ENCODE measurements at regions not wholly inside any gene's neighbourhood (a gene's known extent, or its start where the extent isn't known, plus 50 kb on each side); places are given as distances from the start of the nearest gene placed in this dataset.

- DNase-seq: no peak
Measured at GRCh38 chr2:219692521-219692920, 65.1 kb downstream of the SLC4A3 start.

DNA sequence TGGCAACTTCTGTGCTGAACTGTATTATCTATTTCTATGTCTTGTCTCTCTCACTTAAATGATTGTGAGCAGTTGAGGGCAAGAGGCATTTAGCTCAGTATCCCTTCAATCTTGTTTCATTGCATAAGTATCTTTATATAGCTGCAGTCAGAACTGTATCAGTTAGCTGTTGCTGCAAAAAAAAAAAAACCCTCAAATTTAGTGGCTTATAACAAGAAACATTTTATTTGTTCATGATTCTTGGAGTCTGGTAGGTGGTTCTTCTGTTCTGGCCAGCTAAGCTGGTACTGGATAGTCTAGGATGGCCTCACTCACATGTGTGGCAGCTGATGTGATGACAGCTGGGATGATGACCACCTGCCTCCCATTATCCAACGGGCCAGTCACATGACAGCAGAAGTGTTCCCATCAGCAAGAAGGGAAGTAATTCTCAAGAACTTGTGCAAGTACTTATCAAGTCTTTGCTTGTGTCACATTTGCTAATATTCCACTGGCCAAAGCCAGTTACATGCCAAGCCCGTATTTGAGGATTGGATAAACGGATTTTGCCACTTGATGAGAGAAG is 67.8 kb downstream of the SLC4A3 start:
- DNase-seq: no peak

- no peak for DNase-seq
Measured at GRCh38 chr2:219697811-219698747, 70.6 kb downstream of the SLC4A3 start.

GRCh38 chr2:219698748-219699439 is 71.5 kb downstream of the SLC4A3 start:
- DNase-seq: no peak

DNA sequence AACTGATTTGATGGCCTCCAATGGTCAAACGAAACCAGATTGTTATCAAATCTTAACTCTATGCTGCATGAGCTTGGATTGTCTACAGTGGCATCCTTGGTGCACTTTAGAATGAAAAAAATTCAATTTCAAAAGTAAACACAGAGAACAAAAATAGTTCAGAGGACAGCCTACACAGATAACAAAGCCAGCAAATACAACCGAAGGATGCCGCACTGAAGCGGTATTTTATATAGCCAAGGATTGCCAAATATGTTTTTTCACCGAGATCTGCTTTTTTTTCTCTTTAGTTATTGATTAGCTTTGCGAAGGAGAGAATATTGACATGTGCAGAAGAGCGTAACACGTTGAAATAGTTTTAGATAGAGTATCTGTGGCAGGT is 72.0 kb downstream of the SLC4A3 start:
- no peak for DNase-seq

DNA sequence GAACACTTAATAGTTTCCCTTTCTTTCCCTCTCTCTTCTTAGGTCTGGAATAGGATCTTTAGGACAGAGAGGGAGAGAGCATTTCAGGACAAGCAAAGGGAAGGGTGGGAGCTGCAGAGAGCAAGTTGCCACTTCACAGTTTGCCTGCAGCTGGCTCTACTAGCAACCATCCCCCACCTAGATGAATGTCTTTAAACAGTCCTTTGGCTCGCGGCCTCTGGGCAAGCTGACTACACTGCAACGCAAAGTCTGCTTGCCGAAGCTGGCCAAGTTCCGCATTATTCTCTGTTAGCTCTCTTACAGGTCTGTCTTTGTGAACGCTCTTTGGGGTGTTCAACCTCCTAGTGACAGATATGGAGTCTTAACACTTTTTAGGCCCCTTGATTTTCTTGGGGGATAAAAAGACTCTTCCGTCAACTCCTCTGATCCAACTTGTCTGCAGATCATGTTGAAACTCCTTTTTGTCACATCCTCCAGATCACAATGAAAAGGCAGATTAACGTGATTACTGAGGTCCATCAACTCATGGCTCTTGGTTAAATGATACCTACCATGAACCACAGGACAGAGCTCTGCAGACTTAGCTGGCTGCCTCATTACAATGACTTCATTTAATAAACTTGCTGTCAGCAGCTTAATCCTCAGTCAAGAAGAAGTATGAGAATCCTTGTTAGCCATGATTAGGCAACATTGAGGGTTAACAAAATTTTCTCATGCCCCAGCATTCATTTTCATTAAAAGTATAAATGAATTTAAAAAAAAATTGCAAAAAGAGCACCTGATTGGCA is 74.6 kb downstream of the SLC4A3 start:
- DNase-seq: peak in 9 of 56 donors; percentile 5 to 48 (median 13)

GRCh38 chr2:219702796-219703545 is 75.5 kb downstream of the SLC4A3 start:
- DNase-seq: no peak

DNA sequence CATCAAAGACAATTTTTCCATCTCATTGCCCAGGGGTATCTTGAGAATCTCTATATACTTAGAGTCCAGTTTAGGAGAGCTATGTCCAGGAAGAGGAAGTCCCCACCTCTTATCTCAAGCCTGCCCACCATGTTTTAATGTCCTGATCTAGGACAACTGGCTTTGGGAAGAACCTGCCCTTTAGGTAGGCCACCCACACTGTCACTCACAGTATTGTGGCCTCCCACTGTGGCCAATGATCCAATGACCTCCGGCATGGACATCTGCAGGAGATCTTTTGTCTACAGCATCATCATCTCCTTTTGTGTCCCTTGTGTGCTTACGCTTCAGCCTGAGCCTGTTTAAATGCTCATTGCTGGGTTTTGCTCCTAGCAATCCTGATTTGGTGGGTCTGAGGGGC is 77.4 kb downstream of the SLC4A3 start:
- no peak for DNase-seq

DNA sequence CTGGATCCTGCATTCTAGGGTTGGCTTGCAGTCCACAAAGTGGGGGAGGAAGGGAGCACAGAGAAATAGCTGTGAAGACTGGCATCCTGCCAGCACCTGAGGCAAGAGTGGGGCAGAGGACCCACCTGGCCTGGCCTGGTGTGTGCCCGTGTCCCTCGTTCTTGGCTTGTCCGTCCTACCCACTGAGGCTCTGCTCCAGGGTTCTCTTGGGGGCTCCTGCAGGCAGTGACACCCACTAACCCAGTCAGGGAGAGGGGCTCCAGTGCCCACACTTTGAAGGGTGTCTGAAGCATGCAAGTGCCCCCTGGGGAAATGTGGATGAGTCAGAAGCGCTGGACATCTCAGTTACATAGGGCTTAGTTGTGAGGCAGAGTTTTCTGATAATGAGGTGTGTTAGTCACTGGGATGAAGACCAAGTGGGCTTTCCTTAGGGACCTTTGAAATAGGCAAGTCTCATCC is 79.4 kb downstream of the SLC4A3 start:
- no peak for DNase-seq

DNA sequence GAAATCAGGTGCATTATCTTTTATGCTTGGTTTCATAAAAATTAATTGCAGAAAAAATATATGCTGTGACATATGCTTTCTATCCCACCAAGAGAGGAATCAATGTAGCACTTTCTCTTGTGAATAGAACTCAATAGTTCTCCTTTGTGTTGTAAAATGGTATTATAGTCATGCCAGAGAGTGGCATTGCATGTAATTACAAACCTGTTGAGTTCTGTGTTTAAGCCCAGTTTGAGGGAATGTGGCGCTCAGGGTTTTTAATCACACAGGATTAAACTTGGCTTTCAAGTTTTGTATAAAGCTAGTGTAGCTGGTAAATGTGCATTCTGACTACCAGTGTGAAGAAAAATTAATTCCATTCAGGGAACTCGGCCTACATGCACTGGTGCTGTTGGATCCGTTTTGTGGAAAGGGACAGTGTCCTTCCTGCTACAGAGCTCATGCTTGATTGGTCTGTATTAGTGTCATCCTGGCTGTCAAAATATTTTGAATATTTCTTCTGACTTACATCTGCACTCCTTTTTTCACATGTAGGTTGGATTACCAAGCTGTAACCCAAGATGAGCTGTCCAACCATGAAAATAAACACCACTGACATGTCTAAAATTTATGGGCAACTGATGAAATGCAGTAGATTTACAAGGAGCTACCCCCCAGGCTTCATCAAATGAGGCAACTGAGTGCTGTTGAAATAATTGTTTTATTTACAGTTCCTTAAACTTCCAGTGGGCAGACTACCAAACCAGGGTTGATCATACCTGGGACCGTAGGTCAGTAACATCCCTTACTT is 80.3 kb downstream of the SLC4A3 start:
- DNase-seq: no peak

GRCh38 chr2:219709331-219709761 is 81.9 kb downstream of the SLC4A3 start:
- DNase-seq: no peak

- no peak for DNase-seq
Measured at GRCh38 chr2:219713110-219713509, 85.7 kb downstream of the SLC4A3 start.

DNA sequence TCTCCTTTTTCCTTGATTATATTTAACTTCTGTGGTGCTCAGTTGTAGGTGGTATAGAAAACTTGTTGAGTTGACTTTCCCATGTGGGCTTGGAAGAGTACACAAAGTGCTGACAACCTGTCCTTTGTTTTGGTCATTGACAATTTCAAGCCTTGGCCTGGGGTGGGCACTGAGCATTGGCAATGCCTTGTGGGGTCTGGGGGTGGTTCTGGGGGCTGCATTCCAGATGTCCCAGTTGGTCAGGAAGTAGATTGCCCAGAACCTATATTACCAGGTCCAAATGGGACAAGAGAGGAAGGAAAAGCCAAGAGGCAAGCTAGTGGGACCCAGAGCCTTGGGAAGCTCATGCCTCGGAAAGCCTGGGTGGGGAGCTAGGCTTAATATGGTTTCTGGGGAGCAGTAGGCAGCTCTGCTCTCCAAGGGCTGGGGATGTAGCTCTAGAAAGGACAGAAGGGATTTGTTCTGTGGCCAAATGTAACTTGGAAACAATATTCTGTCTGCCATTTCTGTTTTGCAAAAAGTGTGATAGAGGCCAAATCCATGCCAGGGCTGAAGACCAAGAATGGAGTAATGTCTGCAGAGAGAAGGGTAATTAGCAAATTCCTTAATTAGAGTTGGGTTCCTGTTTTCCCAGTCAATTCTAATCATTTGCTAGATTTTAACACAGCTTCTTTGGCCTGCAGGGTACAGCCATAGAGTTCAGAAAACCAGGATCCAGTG is 87.4 kb downstream of the SLC4A3 start:
- DNase-seq: no peak

DNA sequence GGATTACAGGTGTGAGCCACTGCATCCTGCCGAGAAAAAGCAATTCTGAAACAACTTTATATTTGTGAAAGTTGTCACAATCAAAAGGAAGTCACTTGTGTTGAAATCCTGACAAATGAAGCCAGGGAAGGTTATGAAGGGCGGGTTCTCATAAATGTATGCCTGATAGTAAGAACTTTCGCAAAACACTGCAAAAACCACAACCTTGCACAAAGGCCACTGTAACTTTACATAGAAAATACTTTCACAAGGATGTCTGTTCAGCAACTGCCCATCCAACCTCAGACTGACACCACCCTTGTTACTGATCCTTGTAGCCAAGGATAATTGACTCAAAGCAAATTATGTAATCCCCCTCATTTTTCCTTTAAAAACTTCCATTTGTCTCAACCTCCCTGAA is 90.6 kb downstream of the SLC4A3 start:
- no peak for DNase-seq

DNA sequence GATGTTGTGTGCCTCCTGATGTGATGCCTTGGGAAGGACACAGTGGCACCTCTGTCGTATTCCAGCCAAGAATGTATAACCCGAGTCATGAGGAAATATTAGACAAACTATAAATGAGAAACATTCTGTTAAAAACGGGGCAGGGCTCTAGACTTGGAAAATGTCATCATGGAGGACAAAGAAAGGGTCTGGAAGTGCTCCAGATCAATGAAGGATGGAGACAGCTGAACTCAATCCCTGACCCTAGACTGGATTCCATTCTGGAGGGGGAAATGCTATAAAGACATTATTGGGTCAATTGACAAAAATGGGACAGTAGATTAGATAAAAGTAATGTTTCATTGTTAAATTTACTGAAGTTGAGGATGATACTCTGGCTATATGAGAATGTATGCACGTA is 92.1 kb downstream of the SLC4A3 start:
- DNase-seq: no peak

DNA sequence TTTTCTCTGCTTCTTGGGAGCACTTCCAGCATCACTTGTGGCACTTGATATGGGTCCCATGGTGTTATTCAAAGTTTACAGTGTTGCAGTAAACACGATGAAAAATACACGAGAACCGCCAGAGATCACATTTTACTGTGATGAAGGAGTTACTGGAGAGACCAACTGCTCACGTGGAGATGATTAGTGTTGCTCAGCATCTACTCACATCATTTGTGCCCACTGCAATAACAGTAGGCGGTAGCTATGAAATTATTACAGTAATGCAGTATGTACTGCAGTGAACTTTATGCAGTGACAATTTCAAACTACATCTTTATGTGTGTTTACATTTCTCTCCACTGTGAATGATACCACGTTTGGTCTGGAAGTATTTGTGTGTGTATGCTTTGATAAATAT is 93.5 kb downstream of the SLC4A3 start:
- DNase-seq: no peak

DNA sequence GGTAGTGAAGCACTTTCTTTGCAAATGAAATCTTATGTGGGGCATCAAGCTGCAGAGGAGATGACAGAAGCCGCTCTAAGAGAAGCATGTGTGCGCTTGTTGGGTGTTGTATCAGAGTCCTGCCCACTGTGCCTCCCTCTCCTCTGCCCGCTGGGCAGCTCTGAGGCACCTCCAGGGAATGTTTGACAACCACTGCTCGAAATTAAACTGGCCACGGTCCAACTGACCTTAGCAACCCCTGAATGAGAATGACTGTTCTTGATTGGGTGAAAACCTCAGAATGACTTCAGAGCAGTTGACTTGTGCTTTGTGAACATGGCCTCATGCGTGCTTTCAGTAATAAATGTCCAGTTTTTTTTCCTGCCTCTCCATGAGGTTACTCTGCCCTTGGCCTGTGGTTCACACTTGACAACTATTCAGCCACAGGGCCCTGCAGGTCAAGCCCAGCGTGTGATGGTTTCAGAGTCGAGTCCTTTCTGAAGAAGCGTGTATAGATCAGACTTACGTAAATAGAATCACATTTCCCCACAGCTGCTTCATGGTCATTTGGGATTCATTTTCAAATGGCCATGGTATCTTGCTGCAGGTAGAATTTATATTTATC is 94.9 kb downstream of the SLC4A3 start:
- no peak for DNase-seq

DNA sequence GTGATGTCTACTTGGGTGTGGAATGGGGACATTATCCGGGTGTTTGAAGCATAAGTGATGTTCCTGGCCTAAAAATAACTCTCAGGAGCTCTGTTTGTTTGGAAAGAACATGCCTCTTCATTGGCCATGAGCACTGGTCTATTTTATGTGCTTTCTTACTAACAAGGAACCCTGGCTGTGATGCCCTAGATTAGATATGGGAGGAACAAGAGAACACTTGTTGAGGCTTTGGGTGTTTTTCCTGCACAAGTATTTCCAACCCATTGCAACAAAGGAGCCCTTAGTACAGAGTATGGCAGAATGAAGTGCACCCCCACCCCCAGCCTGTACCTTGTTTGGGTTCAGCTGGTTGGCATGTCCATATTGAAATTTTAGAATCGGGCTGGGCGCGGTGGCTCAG is 95.9 kb downstream of the SLC4A3 start:
- DNase-seq: no peak

DNA sequence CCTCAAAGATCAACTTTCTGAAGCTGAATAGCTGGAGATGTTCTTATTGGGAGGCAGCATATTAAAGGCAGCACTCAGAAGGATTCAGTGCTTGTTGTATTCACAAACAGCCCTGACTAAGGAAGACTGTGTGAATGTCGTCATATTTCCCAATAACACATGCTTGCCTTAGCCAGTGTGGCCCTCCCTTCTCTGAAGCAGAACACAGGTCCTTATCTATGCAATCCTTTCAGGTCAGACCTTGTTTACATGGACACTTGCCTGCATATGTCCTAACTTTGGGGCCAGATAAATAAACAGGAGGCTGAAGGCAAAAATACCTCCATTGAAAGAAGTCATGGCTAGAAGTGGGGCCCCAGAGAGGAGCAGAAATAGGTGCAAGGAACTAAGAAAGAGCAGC is 97.2 kb downstream of the SLC4A3 start:
- no peak for DNase-seq
